Activated T-helper 1 cell treated with anti-CD3 and anti-CD28 coated beads, Interleukin-12 subunit alpha, Interleukin-12 subunit beta, Interleukin-2, Interleukin-4 antibody, amounts not matched to agents 30 ng/mL and 10 ng/mL and 1 ng/mL, durations not matched to agents 14 hours and 24 hours and 36 hours (primary cell): ENCODE measurements at regions not wholly inside any gene's neighbourhood (a gene's known extent, or its start where the extent isn't known, plus 50 kb on each side); places are given as distances from the start of the nearest gene placed in this dataset.
"Not testable (repeated sequence)": the region's sequence is repeated elsewhere in the genome, so short reads cannot be mapped to it uniquely, and the experiment has no call there.

ENCODE experiments used
- DNase-seq: peaks from one replicate; pipeline ENCODE4 v3.0.0; 2021; ENCODE audit warnings: low spot score
- H3K27ac Mint-ChIP-seq: one replicate; pipeline ENCODE4 v1.8.0; 2021; ENCODE audit warnings: mild to moderate bottlenecking, mixed read lengths
- H3K27me3 Mint-ChIP-seq: one replicate; pipeline ENCODE4 v1.8.0; 2022; ENCODE audit warnings: mild to moderate bottlenecking, moderate library complexity, mixed read lengths; ENCODE audit not compliant: insufficient read depth
- H3K36me3 Mint-ChIP-seq: one replicate; pipeline ENCODE4 v1.8.0; 2021; ENCODE audit warnings: low read depth, mixed read lengths
- H3K4me1 Mint-ChIP-seq: one replicate; pipeline ENCODE4 v1.8.0; 2021; ENCODE audit warnings: low read depth, mixed read lengths
- H3K4me3 Mint-ChIP-seq: one replicate; pipeline ENCODE4 v1.8.0; 2021; ENCODE audit warnings: mild to moderate bottlenecking, moderate library complexity, mixed read lengths
- H3K9me3 Mint-ChIP-seq: one replicate; pipeline ENCODE4 v1.8.0; 2021; ENCODE audit warnings: mixed read lengths
- intact Hi-C: fragments of 100-400 bp; cut with micrococcal nuclease; formaldehyde crosslinking; loops from one replicate; pipeline ENCODE4 v1.15.1; 2024

DNA sequence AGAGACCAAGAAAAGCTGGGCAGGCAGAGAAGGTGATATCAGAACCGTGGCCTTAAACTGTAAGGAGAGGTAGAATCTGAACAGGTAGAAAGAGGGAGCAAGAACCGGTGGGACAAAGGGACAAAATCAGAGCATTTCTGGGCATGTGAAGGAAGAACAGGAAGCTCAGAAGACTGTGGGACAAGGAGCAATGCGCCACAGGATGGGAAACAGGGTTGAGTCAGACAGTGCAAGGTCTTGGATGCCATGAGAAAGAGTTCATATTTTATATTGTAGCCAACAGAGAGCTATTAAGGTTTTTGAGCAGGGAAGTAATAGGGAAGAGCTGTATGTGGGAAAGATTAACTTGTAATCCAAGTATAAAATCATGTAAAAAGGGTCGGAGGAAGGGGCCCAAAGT lies 106.4 kb upstream of the UGP2 start:
- Mint-ChIP-seq H3K36me3 (no peaks in the 10 kb centered on the region), H3K4me3 (no peak overlapping the region), H3K9me3 (no peaks in the 10 kb centered on the region)

GRCh38 chr2:63735931-63736330 lies 105.8 kb upstream of the UGP2 start:
- no peak overlapping the region for H3K4me3 Mint-ChIP-seq
- no peaks in the 10 kb centered on the region for H3K4me1 Mint-ChIP-seq
- no peaks in the 10 kb centered on the region for H3K36me3 Mint-ChIP-seq
- H3K9me3 Mint-ChIP-seq, result no peaks in the 10 kb centered on the region
- intact Hi-C loops, result no loop called here
- no peak for DNase-seq
- no peak overlapping the region for H3K27ac Mint-ChIP-seq
- no peaks in the 10 kb centered on the region for H3K27me3 Mint-ChIP-seq

More for the DNA sequence above, 106.4 kb upstream of the UGP2 start:
- no peak overlapping the region for H3K27ac Mint-ChIP-seq
- H3K4me1 Mint-ChIP-seq, result no peaks in the 10 kb centered on the region
- DNase-seq, result no peak
- peaks cover 4% of the 10 kb centered on the region for H3K27me3 Mint-ChIP-seq
- intact Hi-C loops, result no loop called here

DNA sequence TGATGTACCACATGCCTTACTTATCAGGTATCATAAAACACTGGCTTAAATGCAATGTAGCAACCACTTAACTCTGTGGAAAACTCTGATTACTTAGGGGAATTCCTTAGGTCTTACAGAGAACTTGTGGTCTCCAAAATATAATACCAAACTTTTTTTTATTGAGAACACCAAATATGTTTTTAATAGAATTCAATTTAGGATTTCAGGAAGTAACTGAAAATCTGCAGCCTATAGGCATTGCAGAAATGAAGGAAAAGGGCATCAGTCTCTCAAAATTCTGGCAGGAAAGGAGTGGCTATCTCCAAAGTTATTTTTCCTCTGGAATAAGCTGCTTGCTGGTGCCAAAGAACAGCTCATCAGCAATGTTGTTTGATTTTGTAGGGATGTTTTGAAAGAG lies 105.3 kb upstream of the UGP2 start:
- Mint-ChIP-seq H3K4me3 (no peak overlapping the region), H3K27me3 (no peaks in the 10 kb centered on the region), H3K9me3 (no peaks in the 10 kb centered on the region), H3K4me1 (no peaks in the 10 kb centered on the region), H3K27ac (no peak overlapping the region), H3K36me3 (no peaks in the 10 kb centered on the region)
- intact Hi-C loops, result no loop called here
- no peak for DNase-seq

DNA sequence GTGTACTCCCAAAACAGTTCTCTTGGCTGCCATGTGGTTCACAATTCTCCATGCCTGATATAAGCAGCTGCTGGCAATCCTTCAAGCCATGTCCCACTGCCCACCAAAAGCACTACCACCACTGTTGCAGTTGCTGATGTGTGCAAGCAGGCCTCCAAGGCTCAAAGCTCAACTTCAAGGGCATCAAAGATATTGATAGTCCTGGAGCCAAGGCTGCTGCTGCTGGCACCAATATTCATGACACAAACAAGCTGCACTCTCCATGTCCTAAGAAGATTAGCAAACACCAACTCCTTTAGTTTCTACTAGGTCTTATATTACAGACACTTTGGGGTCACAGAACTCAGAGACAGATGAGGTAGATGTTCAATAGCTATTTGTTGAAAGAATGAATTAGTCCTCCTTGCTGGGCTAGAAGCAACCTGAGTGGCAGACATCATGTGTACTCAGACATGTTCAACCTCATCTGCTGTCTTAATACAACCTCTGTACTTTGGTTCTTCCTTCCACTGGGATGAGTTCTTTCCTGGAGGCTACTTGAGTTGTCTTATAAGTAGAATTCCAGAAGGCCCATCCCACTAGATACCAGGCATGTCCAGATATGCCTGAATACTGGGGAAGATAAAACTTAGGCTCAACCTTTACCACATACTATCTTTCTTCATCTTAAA lies 104.5 kb upstream of the UGP2 start:
- Mint-ChIP-seq H3K36me3 (no peaks in the 10 kb centered on the region), H3K27ac (no peak overlapping the region), H3K4me1 (no peaks in the 10 kb centered on the region), H3K27me3 (no peaks in the 10 kb centered on the region), H3K4me3 (no peak overlapping the region), H3K9me3 (no peaks in the 10 kb centered on the region)
- intact Hi-C loops, result no loop called here
- no peak for DNase-seq

GRCh38 chr2:63738019-63738418 lies 103.7 kb upstream of the UGP2 start:
- Mint-ChIP-seq H3K36me3 (no peaks in the 10 kb centered on the region), H3K4me1 (no peaks in the 10 kb centered on the region), H3K27ac (no peak overlapping the region), H3K4me3 (no peak overlapping the region), H3K27me3 (no peaks in the 10 kb centered on the region), H3K9me3 (no peaks in the 10 kb centered on the region)
- intact Hi-C loops, result no loop called here
- no peak for DNase-seq

- intact Hi-C loops, H3K27ac Mint-ChIP-seq, H3K4me1 Mint-ChIP-seq, H3K36me3 Mint-ChIP-seq, DNase-seq, H3K27me3 Mint-ChIP-seq, H3K9me3 Mint-ChIP-seq, H3K4me3 Mint-ChIP-seq: not testable (repeated sequence)
Measured at GRCh38 chr2:63739180-63739579, 102.5 kb upstream of the UGP2 start.

GRCh38 chr2:63740020-63740419 lies 101.7 kb upstream of the UGP2 start:
- Mint-ChIP-seq H3K4me1 (no peaks in the 10 kb centered on the region), H3K36me3 (no peaks in the 10 kb centered on the region), H3K27ac (no peak overlapping the region), H3K27me3 (peaks cover 6% of the 10 kb centered on the region), H3K4me3 (no peak overlapping the region), H3K9me3 (no peaks in the 10 kb centered on the region)
- intact Hi-C loops, result no loop called here
- DNase-seq, result no peak

GRCh38 chr2:63740943-63741342 lies 100.8 kb upstream of the UGP2 start:
- intact Hi-C loops, result no loop called here
- no peak overlapping the region for H3K4me3 Mint-ChIP-seq
- no peaks in the 10 kb centered on the region for H3K4me1 Mint-ChIP-seq
- H3K9me3 Mint-ChIP-seq, result no peaks in the 10 kb centered on the region
- DNase-seq, result no peak
- peaks cover 6% of the 10 kb centered on the region for H3K27me3 Mint-ChIP-seq
- H3K36me3 Mint-ChIP-seq, result no peaks in the 10 kb centered on the region
- H3K27ac Mint-ChIP-seq, result no peak overlapping the region

DNA sequence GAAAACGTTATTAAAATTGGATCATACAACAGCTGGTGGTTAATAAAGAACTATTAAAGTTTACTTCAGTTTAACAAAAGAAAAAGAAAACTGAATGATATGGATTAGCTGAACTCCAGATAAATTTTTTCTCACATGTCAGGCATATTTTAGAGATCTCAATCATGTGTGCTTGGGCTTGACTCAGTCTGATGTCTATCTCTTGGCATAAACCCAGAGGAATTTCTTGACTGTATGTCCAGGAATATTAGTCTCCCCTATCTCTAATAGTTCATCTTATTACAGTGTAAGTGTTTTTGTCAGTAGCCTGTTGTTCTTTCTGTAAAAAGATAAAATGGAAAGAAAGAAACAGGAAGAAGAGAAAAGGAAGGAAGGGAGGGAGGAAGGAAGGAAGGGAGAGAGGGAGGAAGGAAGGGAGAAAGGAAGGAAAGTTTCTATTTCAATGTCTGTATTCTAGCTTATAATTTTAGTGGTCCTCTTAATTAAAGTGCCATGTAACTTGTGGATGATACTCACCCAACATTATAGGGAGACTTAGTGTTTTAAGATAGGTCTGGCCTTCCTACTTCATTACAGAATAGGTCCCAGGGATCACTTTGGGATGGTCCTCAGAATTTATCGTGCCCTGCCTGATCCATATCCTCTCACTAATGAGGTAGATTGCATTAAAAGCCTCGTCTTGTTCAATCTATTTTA lies 99.7 kb upstream of the UGP2 start:
- intact Hi-C loops, result no loop called here

DNA sequence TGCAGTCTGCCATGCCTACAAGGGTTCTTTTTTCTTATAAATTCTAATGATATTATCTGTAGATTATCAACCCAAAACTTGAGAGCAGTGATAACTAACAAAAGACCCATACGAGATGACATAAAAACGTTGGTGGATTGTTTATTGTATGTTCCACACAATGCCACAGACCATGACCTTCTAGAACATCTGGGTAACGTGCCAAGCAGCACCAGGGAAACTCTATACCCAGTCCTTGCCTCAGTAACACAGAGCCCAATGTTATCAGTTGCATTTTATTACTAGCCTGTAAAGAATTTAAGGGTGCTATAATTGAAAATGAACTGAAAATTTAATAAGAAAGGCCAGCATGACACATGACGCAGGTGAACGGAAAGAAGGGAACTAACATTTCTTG lies 99.1 kb upstream of the UGP2 start:
- Mint-ChIP-seq H3K27me3 (peaks cover 8% of the 10 kb centered on the region), H3K36me3 (no peaks in the 10 kb centered on the region), H3K4me3 (no peak overlapping the region), H3K9me3 (peaks cover 3% of the 10 kb centered on the region), H3K27ac (no peak overlapping the region), H3K4me1 (no peaks in the 10 kb centered on the region)
- DNase-seq, result no peak
- intact Hi-C loops, result no loop called here

More for the DNA sequence above, 99.7 kb upstream of the UGP2 start:
- Mint-ChIP-seq H3K4me3 (no peak overlapping the region), H3K4me1 (no peaks in the 10 kb centered on the region), H3K27ac (no peak overlapping the region), H3K9me3 (peaks cover 3% of the 10 kb centered on the region), H3K27me3 (peaks cover 7% of the 10 kb centered on the region), H3K36me3 (no peaks in the 10 kb centered on the region)
- no peak for DNase-seq

GRCh38 chr2:63743170-63743981 lies 98.3 kb upstream of the UGP2 start:
- no peaks in the 10 kb centered on the region for H3K4me1 Mint-ChIP-seq
- H3K27me3 Mint-ChIP-seq, result peaks cover 10% of the 10 kb centered on the region
- no peak for DNase-seq
- H3K27ac Mint-ChIP-seq, result no peak overlapping the region
- intact Hi-C loops, result no loop called here
- H3K36me3 Mint-ChIP-seq, result no peaks in the 10 kb centered on the region
- no peak overlapping the region for H3K4me3 Mint-ChIP-seq
- H3K9me3 Mint-ChIP-seq, result peaks cover 3% of the 10 kb centered on the region

DNA sequence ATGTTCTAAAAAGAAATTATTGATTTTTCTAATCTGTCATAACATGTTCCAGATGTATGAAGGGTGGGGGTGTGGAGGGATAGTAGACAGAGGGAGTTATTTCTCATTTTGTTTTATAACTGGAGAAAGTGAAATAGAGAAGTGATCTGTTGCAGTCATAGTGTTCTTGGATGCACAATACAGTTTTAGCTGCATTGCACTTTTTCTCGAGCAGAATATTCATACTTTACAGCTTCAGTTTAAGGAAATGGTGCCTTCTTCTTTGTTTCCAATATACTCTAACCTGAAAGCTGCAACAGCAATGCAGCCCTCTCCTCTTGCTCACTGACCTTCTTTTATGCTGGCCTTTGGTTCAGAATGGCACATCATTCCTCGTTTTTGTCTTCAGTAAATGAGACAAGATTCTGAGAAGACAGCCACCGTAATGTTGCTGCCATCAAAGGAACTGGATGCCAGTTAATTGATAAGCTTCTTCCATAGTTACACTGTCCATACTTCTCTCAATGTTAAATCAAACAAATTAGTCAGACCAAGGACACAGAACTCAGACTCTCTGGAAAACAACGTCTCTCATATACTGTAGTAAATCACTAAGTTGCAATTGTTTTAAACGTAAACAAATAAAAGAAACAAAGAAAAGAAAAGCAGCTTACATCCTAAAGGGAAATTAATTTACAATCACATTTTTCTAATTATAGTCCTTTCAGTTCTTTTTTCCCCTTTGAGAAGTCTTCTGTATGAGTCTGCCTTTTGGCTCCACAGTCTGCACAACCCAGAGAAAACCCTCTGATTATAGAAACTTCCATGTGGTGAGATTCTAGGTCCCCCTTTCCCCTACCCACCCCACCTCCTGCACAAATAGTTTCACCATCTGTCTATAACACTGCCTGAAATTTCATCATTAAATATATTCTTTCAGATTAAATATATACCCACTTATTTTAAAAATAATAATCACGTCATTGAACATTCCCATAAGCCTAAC lies 97.4 kb upstream of the UGP2 start:
- Mint-ChIP-seq H3K36me3 (no peaks in the 10 kb centered on the region), H3K4me1 (no peaks in the 10 kb centered on the region), H3K27me3 (peaks cover 16% of the 10 kb centered on the region), H3K4me3 (no peak overlapping the region), H3K9me3 (peaks cover 3% of the 10 kb centered on the region), H3K27ac (no peak overlapping the region)
- DNase-seq, result no peak
- intact Hi-C loops, result no loop called here
